GM12878 (cell line): ENCODE measurements at regions not wholly inside any gene's neighbourhood (a gene's known extent, or its start where the extent isn't known, plus 50 kb on each side); places are given as distances from the start of the nearest gene placed in this dataset.

ENCODE experiments used
- BRCA1 ChIP-seq: IDR thresholded peaks from 2 replicates; pipeline ENCODE4 v1.6.1; 2011; ENCODE audit warnings: low read depth, low read length, improper control_type of control experiment
- HDAC6 ChIP-seq: fragments of 200-600 bp; sonication (generic); IDR thresholded peaks from one replicate; pipeline ENCODE4 v1.8.0; 2017; ENCODE audit warnings: antibody characterized with exemption; ENCODE audit not compliant: unreplicated experiment
- IKZF1 ChIP-seq: fragments of 450-650 bp; conservative IDR thresholded peaks from 2 replicates; pipeline ENCODE4 v1.6.1; 2017; ENCODE audit warnings: antibody characterized with exemption, mild to moderate bottlenecking
- MEF2A ChIP-seq: IDR thresholded peaks from 2 replicates; pipeline ENCODE4 v1.6.1; 2011; ENCODE audit warnings: low read depth, mild to moderate bottlenecking, low read length, moderate library complexity; ENCODE audit not compliant: insufficient read depth
- MXI1 ChIP-seq: fragments of 150-350 bp; IDR thresholded peaks from 2 replicates; pipeline ENCODE4 v1.6.1; 2011; ENCODE audit warnings: low read depth, mild to moderate bottlenecking, inconsistent platforms, low read length, improper control_type of control experiment
- NFYB ChIP-seq: IDR thresholded peaks from 2 replicates; pipeline ENCODE4 v1.6.1; 2011; ENCODE audit warnings: low read depth, mild to moderate bottlenecking, low read length, improper control_type of control experiment, moderate library complexity; ENCODE audit not compliant: insufficient read depth
- STAT3 ChIP-seq: IDR thresholded peaks from 2 replicates; pipeline ENCODE4 v1.6.1; 2011; ENCODE audit warnings: low read depth, low read length, improper control_type of control experiment
- TF ChIP-seq, protein P1 (sequence below): fragments of 450-650 bp; IDR thresholded peaks from 2 replicates; pipeline ENCODE4 v1.6.1; 2016; ENCODE audit warnings: mild to moderate bottlenecking, moderate library complexity, borderline replicate concordance
- TF ChIP-seq, protein P2 (sequence below): IDR thresholded peaks from 2 replicates; pipeline ENCODE4 v1.6.1; 2011; ENCODE audit warnings: mild to moderate bottlenecking, low read depth, low read length, moderate library complexity; ENCODE audit not compliant: insufficient replicate concordance
- TF ChIP-seq, protein P3 (sequence below): fragments of 450-650 bp; IDR thresholded peaks from 2 replicates; pipeline ENCODE4 v1.6.1; 2018; ENCODE audit warnings: borderline replicate concordance, mild to moderate bottlenecking; ENCODE audit not compliant: partially characterized antibody

- TF ChIP-seq, protein P1, sequence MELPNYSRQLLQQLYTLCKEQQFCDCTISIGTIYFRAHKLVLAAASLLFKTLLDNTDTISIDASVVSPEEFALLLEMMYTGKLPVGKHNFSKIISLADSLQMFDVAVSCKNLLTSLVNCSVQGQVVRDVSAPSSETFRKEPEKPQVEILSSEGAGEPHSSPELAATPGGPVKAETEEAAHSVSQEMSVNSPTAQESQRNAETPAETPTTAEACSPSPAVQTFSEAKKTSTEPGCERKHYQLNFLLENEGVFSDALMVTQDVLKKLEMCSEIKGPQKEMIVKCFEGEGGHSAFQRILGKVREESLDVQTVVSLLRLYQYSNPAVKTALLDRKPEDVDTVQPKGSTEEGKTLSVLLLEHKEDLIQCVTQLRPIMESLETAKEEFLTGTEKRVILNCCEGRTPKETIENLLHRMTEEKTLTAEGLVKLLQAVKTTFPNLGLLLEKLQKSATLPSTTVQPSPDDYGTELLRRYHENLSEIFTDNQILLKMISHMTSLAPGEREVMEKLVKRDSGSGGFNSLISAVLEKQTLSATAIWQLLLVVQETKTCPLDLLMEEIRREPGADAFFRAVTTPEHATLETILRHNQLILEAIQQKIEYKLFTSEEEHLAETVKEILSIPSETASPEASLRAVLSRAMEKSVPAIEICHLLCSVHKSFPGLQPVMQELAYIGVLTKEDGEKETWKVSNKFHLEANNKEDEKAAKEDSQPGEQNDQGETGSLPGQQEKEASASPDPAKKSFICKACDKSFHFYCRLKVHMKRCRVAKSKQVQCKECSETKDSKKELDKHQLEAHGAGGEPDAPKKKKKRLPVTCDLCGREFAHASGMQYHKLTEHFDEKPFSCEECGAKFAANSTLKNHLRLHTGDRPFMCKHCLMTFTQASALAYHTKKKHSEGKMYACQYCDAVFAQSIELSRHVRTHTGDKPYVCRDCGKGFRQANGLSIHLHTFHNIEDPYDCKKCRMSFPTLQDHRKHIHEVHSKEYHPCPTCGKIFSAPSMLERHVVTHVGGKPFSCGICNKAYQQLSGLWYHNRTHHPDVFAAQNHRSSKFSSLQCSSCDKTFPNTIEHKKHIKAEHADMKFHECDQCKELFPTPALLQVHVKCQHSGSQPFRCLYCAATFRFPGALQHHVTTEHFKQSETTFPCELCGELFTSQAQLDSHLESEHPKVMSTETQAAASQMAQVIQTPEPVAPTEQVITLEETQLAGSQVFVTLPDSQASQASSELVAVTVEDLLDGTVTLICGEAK = no peak
- TF ChIP-seq STAT3 = no peak
- TF ChIP-seq MXI1 = no peak
- TF ChIP-seq NFYB = no peak
- TF ChIP-seq BRCA1 = no peak
- TF ChIP-seq, protein P2, sequence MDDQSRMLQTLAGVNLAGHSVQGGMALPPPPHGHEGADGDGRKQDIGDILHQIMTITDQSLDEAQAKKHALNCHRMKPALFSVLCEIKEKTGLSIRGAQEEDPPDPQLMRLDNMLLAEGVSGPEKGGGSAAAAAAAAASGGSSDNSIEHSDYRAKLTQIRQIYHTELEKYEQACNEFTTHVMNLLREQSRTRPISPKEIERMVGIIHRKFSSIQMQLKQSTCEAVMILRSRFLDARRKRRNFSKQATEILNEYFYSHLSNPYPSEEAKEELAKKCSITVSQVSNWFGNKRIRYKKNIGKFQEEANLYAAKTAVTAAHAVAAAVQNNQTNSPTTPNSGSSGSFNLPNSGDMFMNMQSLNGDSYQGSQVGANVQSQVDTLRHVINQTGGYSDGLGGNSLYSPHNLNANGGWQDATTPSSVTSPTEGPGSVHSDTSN = no peak
- TF ChIP-seq IKZF1 = no peak
- TF ChIP-seq, protein P3, sequence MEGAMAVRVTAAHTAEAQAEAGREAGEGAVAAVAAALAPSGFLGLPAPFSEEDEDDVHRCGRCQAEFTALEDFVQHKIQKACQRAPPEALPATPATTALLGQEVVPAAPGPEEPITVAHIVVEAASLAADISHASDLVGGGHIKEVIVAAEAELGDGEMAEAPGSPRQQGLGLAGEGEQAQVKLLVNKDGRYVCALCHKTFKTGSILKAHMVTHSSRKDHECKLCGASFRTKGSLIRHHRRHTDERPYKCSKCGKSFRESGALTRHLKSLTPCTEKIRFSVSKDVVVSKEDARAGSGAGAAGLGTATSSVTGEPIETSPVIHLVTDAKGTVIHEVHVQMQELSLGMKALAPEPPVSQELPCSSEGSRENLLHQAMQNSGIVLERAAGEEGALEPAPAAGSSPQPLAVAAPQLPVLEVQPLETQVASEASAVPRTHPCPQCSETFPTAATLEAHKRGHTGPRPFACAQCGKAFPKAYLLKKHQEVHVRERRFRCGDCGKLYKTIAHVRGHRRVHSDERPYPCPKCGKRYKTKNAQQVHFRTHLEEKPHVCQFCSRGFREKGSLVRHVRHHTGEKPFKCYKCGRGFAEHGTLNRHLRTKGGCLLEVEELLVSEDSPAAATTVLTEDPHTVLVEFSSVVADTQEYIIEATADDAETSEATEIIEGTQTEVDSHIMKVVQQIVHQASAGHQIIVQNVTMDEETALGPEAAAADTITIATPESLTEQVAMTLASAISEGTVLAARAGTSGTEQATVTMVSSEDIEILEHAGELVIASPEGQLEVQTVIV = no peak
- no peak for TF ChIP-seq MEF2A
- no peak for TF ChIP-seq HDAC6
Measured at GRCh38 chr5:141783947-141784296, 94.3 kb downstream of the PCDH1 start (continued).
